MM.1S (cell line): ENCODE measurements at regions not wholly inside any gene's neighbourhood (a gene's known extent, or its start where the extent isn't known, plus 50 kb on each side); places are given as distances from the start of the nearest gene placed in this dataset.

ENCODE experiments used
- DNase-seq: peaks from one replicate; pipeline ENCODE4 v3.0.0-alpha.2; 2015
- H2AFZ ChIP-seq: fragments of 300-600 bp; sonication (generic); 2 replicates; pipeline ENCODE4 v1.6.0; 2016; ENCODE audit warnings: antibody characterized with exemption, low read length
- H3F3A ChIP-seq: fragments of 300-600 bp; sonication (generic); 2 replicates; pipeline ENCODE4 v1.6.1; 2016; ENCODE audit warnings: mild to moderate bottlenecking, antibody characterized with exemption, low read length, moderate library complexity, mixed read lengths; ENCODE audit not compliant: insufficient read depth
- H3K27ac ChIP-seq: fragments of 300-600 bp; sonication (generic); 2 replicates; pipeline ENCODE4 v1.5.1; 2016; ENCODE audit warnings: mild to moderate bottlenecking, low read length
- H3K27me3 ChIP-seq: fragments of 300-600 bp; sonication (generic); replicated peaks from 2 replicates; pipeline ENCODE4 v1.6.0; 2016; ENCODE audit warnings: low read length; ENCODE audit not compliant: insufficient read depth
- H3K36me3 ChIP-seq: fragments of 300-600 bp; sonication (generic); replicated peaks from 2 replicates; pipeline ENCODE4 v1.6.1; 2016; ENCODE audit warnings: mild to moderate bottlenecking, low read length, mixed read lengths; ENCODE audit not compliant: insufficient read depth
- H3K4me1 ChIP-seq: fragments of 300-600 bp; sonication (generic); 2 replicates; pipeline ENCODE4 v1.6.1; 2016; ENCODE audit warnings: low read length, mixed read lengths
- H3K4me2 ChIP-seq: fragments of 300-600 bp; sonication (generic); 2 replicates; pipeline ENCODE4 v1.6.0; 2016; ENCODE audit warnings: low read depth, low read length
- H3K4me3 ChIP-seq: fragments of 300-600 bp; sonication (generic); 2 replicates; pipeline ENCODE4 v1.5.1; 2016; ENCODE audit warnings: low read length, mixed read lengths
- H3K79me2 ChIP-seq: fragments of 300-600 bp; sonication (generic); 2 replicates; pipeline ENCODE4 v1.6.1; 2016; ENCODE audit warnings: mixed run types, low read length, mixed read lengths
- H3K9ac ChIP-seq: fragments of 300-600 bp; sonication (generic); 2 replicates; pipeline ENCODE4 v1.6.1; 2016; ENCODE audit warnings: low read length, mixed read lengths
- H3K9me2 ChIP-seq: fragments of 300-600 bp; sonication (generic); replicated peaks from 2 replicates; pipeline ENCODE4 v1.6.1; 2016; ENCODE audit warnings: mild to moderate bottlenecking, low read length, mixed read lengths; ENCODE audit not compliant: insufficient read depth
- H3K9me3 ChIP-seq: fragments of 300-600 bp; sonication (generic); replicated peaks from 2 replicates; pipeline ENCODE4 v1.6.1; 2016; ENCODE audit warnings: mild to moderate bottlenecking, low read length, mixed read lengths; ENCODE audit not compliant: insufficient read depth
- H4K20me1 ChIP-seq: fragments of 300-600 bp; sonication (generic); 2 replicates; pipeline ENCODE4 v1.6.1; 2016; ENCODE audit warnings: mild to moderate bottlenecking, low read length, moderate library complexity, mixed read lengths; ENCODE audit not compliant: insufficient read depth
- EZH2 ChIP-seq: fragments of 300-600 bp; sonication (generic); optimal IDR thresholded peaks from 2 replicates; pipeline ENCODE3; 2017; ENCODE audit warnings: low read depth, mild to moderate bottlenecking, antibody characterized with exemption, low read length, mixed read lengths
- EZH2phosphoT487 ChIP-seq: fragments of 300-600 bp; sonication (generic); IDR thresholded peaks from 2 replicates; pipeline ENCODE4 v1.6.1; 2018; ENCODE audit warnings: antibody characterized with exemption, low read length
- TF ChIP-seq, protein P1 (sequence below): fragments of 300-600 bp; sonication (generic); IDR thresholded peaks from 2 replicates; pipeline ENCODE4 v1.5.1; 2016; ENCODE audit warnings: antibody characterized with exemption, low read length, mixed read lengths

- Histone ChIP-seq H4K20me1 (no peaks in the 10 kb centered on the region), H3K4me1 (no peaks in the 10 kb centered on the region), H3K27me3 (no peaks in the 10 kb centered on the region), H3K4me3 (no peak overlapping the region), H2AFZ (no peak overlapping the region), H3K9me3 (no peaks in the 10 kb centered on the region), H3K4me2 (no peak overlapping the region), H3K9ac (no peak overlapping the region), H3K27ac (no peak overlapping the region), H3F3A (no peaks in the 10 kb centered on the region), H3K79me2 (no peaks in the 10 kb centered on the region), H3K36me3 (no peaks in the 10 kb centered on the region), H3K9me2 (no peaks in the 10 kb centered on the region)
- DNase-seq: no peak
- TF ChIP-seq, protein P1, sequence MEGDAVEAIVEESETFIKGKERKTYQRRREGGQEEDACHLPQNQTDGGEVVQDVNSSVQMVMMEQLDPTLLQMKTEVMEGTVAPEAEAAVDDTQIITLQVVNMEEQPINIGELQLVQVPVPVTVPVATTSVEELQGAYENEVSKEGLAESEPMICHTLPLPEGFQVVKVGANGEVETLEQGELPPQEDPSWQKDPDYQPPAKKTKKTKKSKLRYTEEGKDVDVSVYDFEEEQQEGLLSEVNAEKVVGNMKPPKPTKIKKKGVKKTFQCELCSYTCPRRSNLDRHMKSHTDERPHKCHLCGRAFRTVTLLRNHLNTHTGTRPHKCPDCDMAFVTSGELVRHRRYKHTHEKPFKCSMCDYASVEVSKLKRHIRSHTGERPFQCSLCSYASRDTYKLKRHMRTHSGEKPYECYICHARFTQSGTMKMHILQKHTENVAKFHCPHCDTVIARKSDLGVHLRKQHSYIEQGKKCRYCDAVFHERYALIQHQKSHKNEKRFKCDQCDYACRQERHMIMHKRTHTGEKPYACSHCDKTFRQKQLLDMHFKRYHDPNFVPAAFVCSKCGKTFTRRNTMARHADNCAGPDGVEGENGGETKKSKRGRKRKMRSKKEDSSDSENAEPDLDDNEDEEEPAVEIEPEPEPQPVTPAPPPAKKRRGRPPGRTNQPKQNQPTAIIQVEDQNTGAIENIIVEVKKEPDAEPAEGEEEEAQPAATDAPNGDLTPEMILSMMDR: no peak
Measured at GRCh38 chr13:90882551-90882950, 464.9 kb upstream of the MIR17HG start.

GRCh38 chr13:90883592-90883991 lies 463.9 kb upstream of the MIR17HG start:
- H3K27ac ChIP-seq: no peak overlapping the region
- no peak for DNase-seq
- H2AFZ ChIP-seq: no peak overlapping the region
- no peaks in the 10 kb centered on the region for H3K79me2 ChIP-seq
- no peaks in the 10 kb centered on the region for H4K20me1 ChIP-seq
- H3K4me2 ChIP-seq: no peak overlapping the region
- H3K9ac ChIP-seq: no peak overlapping the region
- no peaks in the 10 kb centered on the region for H3K4me1 ChIP-seq
- H3K9me3 ChIP-seq: no peaks in the 10 kb centered on the region
- H3K4me3 ChIP-seq: no peak overlapping the region
- H3K9me2 ChIP-seq: no peaks in the 10 kb centered on the region
- H3K27me3 ChIP-seq: no peaks in the 10 kb centered on the region
- no peaks in the 10 kb centered on the region for H3F3A ChIP-seq
- H3K36me3 ChIP-seq: no peaks in the 10 kb centered on the region
- TF ChIP-seq, protein P1: no peak

DNA sequence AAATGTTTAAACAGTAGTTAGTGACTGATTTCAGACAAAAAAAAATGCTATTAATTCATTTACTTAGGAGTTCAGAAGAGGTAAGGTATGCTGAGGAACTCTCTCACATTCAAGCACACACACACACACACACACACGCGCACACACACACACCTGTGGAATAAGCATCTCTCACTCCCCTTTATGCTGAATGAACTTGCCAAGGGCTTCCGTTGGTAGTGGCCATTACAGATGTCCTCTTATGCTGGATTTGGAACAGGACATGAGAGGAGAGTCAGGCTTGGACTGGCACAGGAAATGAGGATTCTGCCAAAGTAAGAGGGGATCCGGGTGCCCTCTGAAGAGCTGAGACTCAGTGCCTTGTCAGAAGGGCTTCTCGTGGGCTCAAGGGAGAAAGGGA lies 463.4 kb upstream of the MIR17HG start:
- no peak for DNase-seq

More for the DNA sequence above, 463.4 kb upstream of the MIR17HG start:
- Histone ChIP-seq H3K4me2 (no peak overlapping the region), H3K9me3 (no peaks in the 10 kb centered on the region), H3K4me1 (no peaks in the 10 kb centered on the region), H3K27ac (no peak overlapping the region), H3K9me2 (no peaks in the 10 kb centered on the region), H3K79me2 (no peaks in the 10 kb centered on the region), H3K27me3 (no peaks in the 10 kb centered on the region), H3K36me3 (no peaks in the 10 kb centered on the region), H3K9ac (no peak overlapping the region), H3K4me3 (no peak overlapping the region), H4K20me1 (no peaks in the 10 kb centered on the region), H3F3A (no peaks in the 10 kb centered on the region), H2AFZ (no peak overlapping the region)
- TF ChIP-seq EZH2 (no peak), EZH2phosphoT487 (no peak)
- TF ChIP-seq, protein P1: no peak
